Activated CD8-positive, alpha-beta T cell treated with anti-CD3 and anti-CD28 coated beads for 36 hours (primary cell): ENCODE measurements at regions not wholly inside any gene's neighbourhood (a gene's known extent, or its start where the extent isn't known, plus 50 kb on each side); places are given as distances from the start of the nearest gene placed in this dataset.

Experiments
- ATAC-seq: fragments of 200-7000 bp; cut with Tn5 transposase; one replicate; pipeline ENCODE4 v1.10.0; 2021; ENCODE audit warnings: mild to moderate bottlenecking, moderate library complexity
- CTCF ChIA-PET: fragments of 350-600 bp; sonication (Branson Sonifier 250); formaldehyde crosslinking; loops from one replicate; lab custom pipeline; 2021; ENCODE audit warnings: antibody characterized with exemption; lab: Charles Lee
- POLR2A ChIA-PET: fragments of 350-600 bp; sonication (Branson Sonifier 250); formaldehyde crosslinking; loops from one replicate; lab custom pipeline; 2021; ENCODE audit warnings: antibody characterized with exemption; lab: Charles Lee
- DNase-seq: peaks from one replicate; pipeline ENCODE4 v3.0.0-alpha.2; 2020
- H3K27ac Mint-ChIP-seq: one replicate; pipeline ENCODE4 v1.8.0; 2021; ENCODE audit warnings: mild to moderate bottlenecking, mixed read lengths
- H3K27me3 Mint-ChIP-seq: one replicate; pipeline ENCODE4 v1.8.0; 2021; ENCODE audit warnings: mixed read lengths
- H3K36me3 Mint-ChIP-seq: one replicate; pipeline ENCODE4 v1.8.0; 2021; ENCODE audit warnings: low read depth, mixed read lengths
- H3K4me1 Mint-ChIP-seq: one replicate; pipeline ENCODE4 v1.8.0; 2021; ENCODE audit warnings: low read depth, mixed read lengths
- H3K4me3 Mint-ChIP-seq: one replicate; pipeline ENCODE4 v1.8.0; 2021; ENCODE audit warnings: mild to moderate bottlenecking, moderate library complexity, mixed read lengths
- H3K9me3 Mint-ChIP-seq: one replicate; pipeline ENCODE4 v1.8.0; 2021; ENCODE audit warnings: mixed read lengths
- intact Hi-C: fragments of 100-400 bp; cut with micrococcal nuclease; formaldehyde crosslinking; loops from one replicate; pipeline ENCODE4 v1.10.0; 2022
- TF ChIP-seq, protein P1 (sequence below): fragments of 200-600 bp; IDR thresholded peaks from one replicate; pipeline ENCODE4 v1.8.0; 2022; ENCODE audit warnings: antibody characterized with exemption, mild to moderate bottlenecking

DNA sequence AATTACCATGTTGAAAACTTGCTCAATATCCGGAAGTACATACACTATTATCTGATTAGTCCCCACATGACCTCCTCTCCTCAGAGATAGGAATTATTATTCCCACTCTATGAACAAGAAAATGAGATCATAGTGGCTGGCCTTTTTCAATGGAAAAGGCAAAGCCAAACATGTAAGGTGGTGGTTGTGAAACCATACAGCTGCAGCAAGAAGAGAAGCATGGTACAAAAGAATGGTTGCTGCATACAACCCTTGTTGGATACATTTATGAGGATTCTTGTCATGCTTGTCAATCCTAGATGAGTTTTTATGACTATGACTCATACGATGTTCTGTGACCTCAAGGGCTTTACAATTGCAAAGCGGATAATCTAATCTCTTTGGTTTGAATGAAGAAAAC is 514.7 kb downstream of the PLPP3 start:
- H3K27me3 Mint-ChIP-seq = no peaks in the 10 kb centered on the region
- DNase-seq = no peak
- intact Hi-C loops = no loop called here
- H3K36me3 Mint-ChIP-seq = no peaks in the 10 kb centered on the region
- H3K27ac Mint-ChIP-seq = no peak overlapping the region
- CTCF ChIA-PET = no interaction called here
- POLR2A ChIA-PET = no interaction called here
- no peak for ATAC-seq
- no peaks in the 10 kb centered on the region for H3K9me3 Mint-ChIP-seq
- H3K4me1 Mint-ChIP-seq = no peaks in the 10 kb centered on the region
- TF ChIP-seq, protein P1, sequence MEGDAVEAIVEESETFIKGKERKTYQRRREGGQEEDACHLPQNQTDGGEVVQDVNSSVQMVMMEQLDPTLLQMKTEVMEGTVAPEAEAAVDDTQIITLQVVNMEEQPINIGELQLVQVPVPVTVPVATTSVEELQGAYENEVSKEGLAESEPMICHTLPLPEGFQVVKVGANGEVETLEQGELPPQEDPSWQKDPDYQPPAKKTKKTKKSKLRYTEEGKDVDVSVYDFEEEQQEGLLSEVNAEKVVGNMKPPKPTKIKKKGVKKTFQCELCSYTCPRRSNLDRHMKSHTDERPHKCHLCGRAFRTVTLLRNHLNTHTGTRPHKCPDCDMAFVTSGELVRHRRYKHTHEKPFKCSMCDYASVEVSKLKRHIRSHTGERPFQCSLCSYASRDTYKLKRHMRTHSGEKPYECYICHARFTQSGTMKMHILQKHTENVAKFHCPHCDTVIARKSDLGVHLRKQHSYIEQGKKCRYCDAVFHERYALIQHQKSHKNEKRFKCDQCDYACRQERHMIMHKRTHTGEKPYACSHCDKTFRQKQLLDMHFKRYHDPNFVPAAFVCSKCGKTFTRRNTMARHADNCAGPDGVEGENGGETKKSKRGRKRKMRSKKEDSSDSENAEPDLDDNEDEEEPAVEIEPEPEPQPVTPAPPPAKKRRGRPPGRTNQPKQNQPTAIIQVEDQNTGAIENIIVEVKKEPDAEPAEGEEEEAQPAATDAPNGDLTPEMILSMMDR = no peak
- H3K4me3 Mint-ChIP-seq = no peak overlapping the region

DNA sequence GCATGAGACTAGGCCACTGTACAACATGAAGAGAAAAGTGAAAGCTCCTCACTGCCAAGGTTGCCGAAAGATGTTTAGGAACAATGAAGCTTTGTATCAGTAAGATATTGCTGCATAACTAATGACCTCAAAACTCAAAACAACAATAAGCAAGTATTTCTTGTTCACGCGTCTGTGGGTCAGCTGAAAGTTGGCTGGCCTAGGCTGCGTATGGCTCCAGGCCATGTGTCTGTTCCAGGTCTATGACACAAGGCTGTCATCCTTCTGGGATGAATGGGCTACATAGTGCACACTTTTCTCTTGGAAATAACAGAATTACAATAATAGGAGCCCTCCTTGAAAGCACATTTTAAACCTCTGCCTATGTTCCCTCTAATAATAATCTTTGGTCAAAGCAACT is 515.9 kb downstream of the PLPP3 start:
- H3K9me3 Mint-ChIP-seq = no peaks in the 10 kb centered on the region
- no peak overlapping the region for H3K27ac Mint-ChIP-seq
- no peak for ATAC-seq
- DNase-seq = no peak
- ChIA-PET POLR2A (no interaction called here), CTCF (no interaction called here)
- intact Hi-C loops = no loop called here
- H3K27me3 Mint-ChIP-seq = no peaks in the 10 kb centered on the region
- no peaks in the 10 kb centered on the region for H3K36me3 Mint-ChIP-seq
- H3K4me3 Mint-ChIP-seq = no peak overlapping the region
- TF ChIP-seq, protein P1 = no peak
- H3K4me1 Mint-ChIP-seq = no peaks in the 10 kb centered on the region

DNA sequence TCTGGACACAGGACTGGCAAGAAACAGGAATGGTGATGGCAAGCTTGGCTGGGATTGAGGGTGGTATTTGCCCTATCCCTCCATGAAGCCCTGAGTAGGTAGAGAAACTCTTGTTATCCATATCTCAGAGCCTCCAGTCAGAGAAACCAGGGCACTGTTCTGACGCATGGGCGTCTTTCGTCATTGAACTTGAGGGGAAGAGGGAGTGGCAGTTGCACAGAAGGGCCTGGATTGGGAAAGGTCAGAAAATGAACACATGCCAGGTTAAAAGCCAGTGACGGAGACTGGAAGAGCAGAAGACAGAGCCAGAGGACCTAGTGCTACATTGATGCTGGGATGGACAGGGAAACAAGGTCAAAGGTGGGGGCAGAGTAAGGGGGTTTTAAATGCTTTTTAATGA is 516.7 kb downstream of the PLPP3 start:
- Mint-ChIP-seq H3K4me3 (no peak overlapping the region), H3K36me3 (no peaks in the 10 kb centered on the region), H3K4me1 (no peaks in the 10 kb centered on the region), H3K9me3 (no peaks in the 10 kb centered on the region), H3K27me3 (no peaks in the 10 kb centered on the region), H3K27ac (no peak overlapping the region)
- ChIA-PET POLR2A (no interaction called here), CTCF (no interaction called here)
- TF ChIP-seq, protein P1 = no peak
- no peak for DNase-seq
- no peak for ATAC-seq
- intact Hi-C loops = no loop called here

DNA sequence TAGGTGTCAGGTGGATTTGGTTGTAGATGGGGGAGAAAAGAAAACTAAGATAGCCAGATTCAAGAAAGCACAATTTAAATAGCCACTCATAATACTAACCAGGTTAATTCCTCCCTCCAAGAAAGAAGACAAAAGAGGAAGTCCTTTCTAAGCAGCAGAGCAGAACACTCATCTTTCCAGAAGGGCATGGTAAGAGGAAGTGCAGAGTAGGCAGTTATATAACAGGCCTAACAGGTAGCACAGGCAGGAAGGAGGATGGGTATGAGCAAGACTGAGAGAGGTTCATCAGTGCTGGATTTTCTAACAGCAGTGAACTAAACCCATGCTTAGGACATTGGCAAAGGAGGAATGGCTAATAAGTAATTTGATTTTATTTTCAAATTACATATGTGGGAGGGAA is 517.5 kb downstream of the PLPP3 start:
- no peaks in the 10 kb centered on the region for H3K27me3 Mint-ChIP-seq
- ChIA-PET CTCF (no interaction called here), POLR2A (no interaction called here)
- DNase-seq = no peak
- no peak for ATAC-seq
- H3K9me3 Mint-ChIP-seq = no peaks in the 10 kb centered on the region
- no peak overlapping the region for H3K27ac Mint-ChIP-seq
- intact Hi-C loops = no loop called here
- no peak overlapping the region for H3K4me3 Mint-ChIP-seq
- H3K36me3 Mint-ChIP-seq = no peaks in the 10 kb centered on the region
- TF ChIP-seq, protein P1 = no peak
- no peaks in the 10 kb centered on the region for H3K4me1 Mint-ChIP-seq

DNA sequence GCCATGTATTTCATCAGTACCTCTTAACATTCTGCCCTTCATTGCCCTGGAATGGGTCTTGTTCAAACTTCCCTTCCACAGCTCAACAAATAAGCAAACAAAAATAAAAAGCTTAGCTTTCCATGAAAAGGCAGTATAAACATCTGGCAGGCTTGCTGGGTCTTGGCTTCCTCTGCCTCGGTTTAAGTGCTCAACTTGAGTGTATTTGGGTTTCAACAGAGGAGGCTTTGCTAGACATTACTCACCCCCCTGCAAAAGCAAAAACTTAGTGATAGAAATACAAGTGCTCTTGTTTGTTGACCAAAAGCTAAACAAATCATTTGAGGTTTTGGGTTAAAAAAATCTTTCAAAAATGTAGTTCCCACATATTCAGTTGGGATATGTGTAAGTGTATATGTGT is 518.5 kb downstream of the PLPP3 start:
- TF ChIP-seq, protein P1 = no peak
- intact Hi-C loops = no loop called here
- ATAC-seq = no peak

More for the DNA sequence above, 518.5 kb downstream of the PLPP3 start:
- CTCF ChIA-PET = no interaction called here
- H3K9me3 Mint-ChIP-seq = no peaks in the 10 kb centered on the region
- no peak overlapping the region for H3K27ac Mint-ChIP-seq
- DNase-seq = no peak
- POLR2A ChIA-PET = no interaction called here
- no peaks in the 10 kb centered on the region for H3K36me3 Mint-ChIP-seq
- H3K4me3 Mint-ChIP-seq = no peak overlapping the region
- no peaks in the 10 kb centered on the region for H3K27me3 Mint-ChIP-seq
- H3K4me1 Mint-ChIP-seq = no peaks in the 10 kb centered on the region
